ENCODE measurements at regions not wholly inside any gene's neighbourhood (a gene's known extent, or its start where the extent isn't known, plus 50 kb on each side); places are given as distances from the start of the nearest gene placed in this dataset.

DNA sequence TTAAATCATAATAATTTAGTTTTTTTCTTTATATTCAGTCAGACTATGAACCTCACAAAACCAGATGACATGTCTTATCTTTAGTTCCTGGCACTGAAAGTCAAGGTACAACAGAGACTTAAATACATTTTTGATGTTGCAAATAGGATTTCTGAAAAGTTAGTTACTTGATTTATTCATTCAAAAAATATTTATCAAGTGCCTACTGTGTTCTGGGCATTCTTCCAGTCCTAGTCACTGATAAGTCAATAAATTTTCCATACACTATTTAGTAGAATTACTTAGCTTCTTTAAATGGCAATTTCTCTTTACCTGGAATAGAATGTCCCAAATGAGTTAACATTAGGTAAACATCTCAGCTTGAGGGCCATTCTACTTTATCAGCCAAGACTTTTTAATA, 938.3 kb upstream of the PCDH9 start:
- no peak for DNase-seq (ENCODE audit: low read depth in 1 of 2, low spot score in 1 of 2)
- Histone ChIP-seq H3K27ac (replicated peaks) (no peak overlapping the region), H3K4me3 (replicated peaks; ENCODE audit: insufficient read depth, low read length) (no peak overlapping the region), H3K27me3 (ENCODE audit: insufficient read depth, poor library complexity, severe bottlenecking) (no peaks in the 10 kb centered on the region)
- no peak for TF ChIP-seq SPI1 (IDR thresholded peaks at IDR 0.05; ENCODE audit: borderline replicate concordance, low read depth)
- TF ChIP-seq CTCF (IDR thresholded peaks at IDR 0.05; ENCODE audit: insufficient read depth, low read length), result no peak
- TF ChIP-seq POLR2AphosphoS5 (IDR thresholded peaks at IDR 0.05; ENCODE audit: low read depth), result no peak
- TF ChIP-seq, protein P1, sequence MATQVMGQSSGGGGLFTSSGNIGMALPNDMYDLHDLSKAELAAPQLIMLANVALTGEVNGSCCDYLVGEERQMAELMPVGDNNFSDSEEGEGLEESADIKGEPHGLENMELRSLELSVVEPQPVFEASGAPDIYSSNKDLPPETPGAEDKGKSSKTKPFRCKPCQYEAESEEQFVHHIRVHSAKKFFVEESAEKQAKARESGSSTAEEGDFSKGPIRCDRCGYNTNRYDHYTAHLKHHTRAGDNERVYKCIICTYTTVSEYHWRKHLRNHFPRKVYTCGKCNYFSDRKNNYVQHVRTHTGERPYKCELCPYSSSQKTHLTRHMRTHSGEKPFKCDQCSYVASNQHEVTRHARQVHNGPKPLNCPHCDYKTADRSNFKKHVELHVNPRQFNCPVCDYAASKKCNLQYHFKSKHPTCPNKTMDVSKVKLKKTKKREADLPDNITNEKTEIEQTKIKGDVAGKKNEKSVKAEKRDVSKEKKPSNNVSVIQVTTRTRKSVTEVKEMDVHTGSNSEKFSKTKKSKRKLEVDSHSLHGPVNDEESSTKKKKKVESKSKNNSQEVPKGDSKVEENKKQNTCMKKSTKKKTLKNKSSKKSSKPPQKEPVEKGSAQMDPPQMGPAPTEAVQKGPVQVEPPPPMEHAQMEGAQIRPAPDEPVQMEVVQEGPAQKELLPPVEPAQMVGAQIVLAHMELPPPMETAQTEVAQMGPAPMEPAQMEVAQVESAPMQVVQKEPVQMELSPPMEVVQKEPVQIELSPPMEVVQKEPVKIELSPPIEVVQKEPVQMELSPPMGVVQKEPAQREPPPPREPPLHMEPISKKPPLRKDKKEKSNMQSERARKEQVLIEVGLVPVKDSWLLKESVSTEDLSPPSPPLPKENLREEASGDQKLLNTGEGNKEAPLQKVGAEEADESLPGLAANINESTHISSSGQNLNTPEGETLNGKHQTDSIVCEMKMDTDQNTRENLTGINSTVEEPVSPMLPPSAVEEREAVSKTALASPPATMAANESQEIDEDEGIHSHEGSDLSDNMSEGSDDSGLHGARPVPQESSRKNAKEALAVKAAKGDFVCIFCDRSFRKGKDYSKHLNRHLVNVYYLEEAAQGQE (IDR thresholded peaks at IDR 0.05; ENCODE audit: insufficient replicate concordance, low read depth), result no peak
- TF ChIP-seq GABPA (IDR thresholded peaks at IDR 0.05; ENCODE audit: low read depth), result no peak

DNA sequence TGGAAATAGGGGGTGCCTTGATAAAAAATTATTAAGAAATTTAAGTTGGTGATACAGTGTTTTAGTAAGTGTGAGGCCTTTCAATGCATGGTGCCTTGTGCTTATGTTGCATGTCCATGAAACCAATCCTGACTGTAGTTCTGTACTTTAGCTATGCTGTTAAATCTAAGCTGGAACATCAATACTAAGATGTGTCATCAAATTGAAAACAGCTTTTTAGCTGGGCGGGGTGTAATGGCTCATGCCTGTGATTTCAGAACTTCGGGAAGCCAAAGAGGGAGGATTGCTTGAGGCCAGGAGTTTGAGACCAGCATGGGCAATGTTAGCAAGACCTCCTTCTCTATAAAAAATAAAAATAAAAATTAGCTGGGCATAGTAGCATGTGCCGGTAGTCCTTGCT, 930.3 kb upstream of the PCDH9 start:
- no peak for TF ChIP-seq GABPA (IDR thresholded peaks at IDR 0.05; ENCODE audit: low read depth)
- TF ChIP-seq SPI1 (IDR thresholded peaks at IDR 0.05; ENCODE audit: borderline replicate concordance, low read depth), result no peak
- no peak for TF ChIP-seq POLR2AphosphoS5 (IDR thresholded peaks at IDR 0.05; ENCODE audit: low read depth)
- TF ChIP-seq, protein P1 (IDR thresholded peaks at IDR 0.05; ENCODE audit: insufficient replicate concordance, low read depth), result no peak
- no peak for TF ChIP-seq CTCF (IDR thresholded peaks at IDR 0.05; ENCODE audit: insufficient read depth, low read length)
- DNase-seq (ENCODE audit: low read depth in 1 of 2, low spot score in 1 of 2), result no peak
- no peaks in the 10 kb centered on the region for H3K27me3 ChIP-seq (ENCODE audit: insufficient read depth, poor library complexity, severe bottlenecking)

GRCh38 chr13:68152414-68152813, 922.3 kb upstream of the PCDH9 start:
- no peak overlapping the region for H3K27ac ChIP-seq (replicated peaks)
- no peaks in the 10 kb centered on the region for H3K27me3 ChIP-seq (ENCODE audit: insufficient read depth, poor library complexity, severe bottlenecking)
- no peak for DNase-seq (ENCODE audit: low read depth in 1 of 2, low spot score in 1 of 2)
- TF ChIP-seq POLR2AphosphoS5 (IDR thresholded peaks at IDR 0.05; ENCODE audit: low read depth) (no peak), SPI1 (IDR thresholded peaks at IDR 0.05; ENCODE audit: borderline replicate concordance, low read depth) (no peak), CTCF (IDR thresholded peaks at IDR 0.05; ENCODE audit: insufficient read depth, low read length) (no peak), GABPA (IDR thresholded peaks at IDR 0.05; ENCODE audit: low read depth) (no peak)
- TF ChIP-seq, protein P1 (IDR thresholded peaks at IDR 0.05; ENCODE audit: insufficient replicate concordance, low read depth), result no peak
- H3K4me3 ChIP-seq (replicated peaks; ENCODE audit: insufficient read depth, low read length), result no peak overlapping the region

More for the DNA sequence above, 930.3 kb upstream of the PCDH9 start:
- H3K4me3 ChIP-seq (replicated peaks; ENCODE audit: insufficient read depth, low read length), result no peak overlapping the region
- H3K27ac ChIP-seq (replicated peaks), result no peak overlapping the region

Data from HL-60 (cell line).